ENCODE measurements at regions not wholly inside any gene's neighbourhood (a gene's known extent, or its start where the extent isn't known, plus 50 kb on each side); places are given as distances from the start of the nearest gene placed in this dataset.

DNA sequence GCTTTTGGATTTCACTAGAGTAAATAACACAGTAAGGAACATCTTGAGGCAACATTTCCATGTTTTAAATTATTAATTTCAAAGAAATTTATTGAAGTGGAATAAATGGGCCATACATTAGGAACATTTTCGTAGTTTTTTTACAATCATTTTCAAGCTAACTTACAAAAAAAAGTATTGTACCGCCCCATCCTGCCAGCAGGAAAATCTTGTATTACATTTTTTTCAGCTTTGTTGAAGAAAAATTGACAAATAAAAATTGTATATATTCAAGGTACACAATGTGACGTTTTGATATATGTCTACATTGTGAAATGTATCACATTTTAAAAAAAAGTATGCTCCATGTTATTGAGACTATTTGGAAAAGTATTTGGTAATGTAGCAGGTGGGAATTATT lies 1001.9 kb upstream of the NR2F2 start:
- Mint-ChIP-seq H3K4me3 (no peak overlapping the region), H3K27ac (no peak overlapping the region), H3K9me3 (peaks cover 0 to 2% (median 0%) of the 10 kb centered on the region in 9 donors), H3K4me1 (peaks cover 0 to 6% (median 4%) of the 10 kb centered on the region in 4 donors), H3K27me3 (peaks cover 24 to 72% (median 36%) of the 10 kb centered on the region in 5 donors), H3K36me3 (no peaks in the 10 kb centered on the region)
- POLR2A ChIA-PET: no interaction called here
- ATAC-seq (no peak), DNase-seq (no peak)

DNA sequence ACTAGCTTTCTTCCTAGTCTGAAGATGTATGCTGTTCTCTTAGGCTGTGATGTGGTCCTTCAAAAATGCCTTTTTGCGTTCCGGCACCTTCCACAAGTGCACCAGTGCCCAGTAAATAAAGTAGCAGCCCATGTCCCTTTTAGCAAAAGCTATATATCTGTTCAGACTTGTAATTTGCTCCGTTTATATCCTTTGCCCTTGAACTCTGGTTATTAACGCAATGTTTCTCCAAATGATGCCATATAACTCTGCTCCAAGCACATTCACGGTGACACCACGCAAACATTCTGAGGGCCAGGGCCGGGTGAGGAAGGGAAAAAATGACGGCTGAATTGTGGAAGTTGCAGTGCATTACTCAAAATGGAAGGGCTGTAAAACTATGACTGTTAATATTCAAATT lies 1001.1 kb upstream of the NR2F2 start:
- POLR2A ChIA-PET: no interaction called here
- ATAC-seq (no peak), DNase-seq (no peak)
- no peaks in the 10 kb centered on the region for H3K36me3 Mint-ChIP-seq
- peaks cover 0 to 6% (median 4%) of the 10 kb centered on the region in 4 donors for H3K4me1 Mint-ChIP-seq
- no peak overlapping the region for H3K27ac Mint-ChIP-seq
- no peak overlapping the region for H3K4me3 Mint-ChIP-seq
- peaks cover 0 to 2% (median 0%) of the 10 kb centered on the region in 9 donors for H3K9me3 Mint-ChIP-seq
- peaks cover 18 to 64% (median 30%) of the 10 kb centered on the region in 5 donors for H3K27me3 Mint-ChIP-seq

GRCh38 chr15:95341686-95342085 lies 988.8 kb upstream of the NR2F2 start:
- Mint-ChIP-seq H3K27ac (no peak overlapping the region), H3K27me3 (peaks cover 5 to 52% (median 14%) of the 10 kb centered on the region in 5 donors), H3K4me3 (no peak overlapping the region), H3K9me3 (peaks cover 0 to 2% (median 0%) of the 10 kb centered on the region in 9 donors), H3K36me3 (peaks cover 0 to 2% (median 0%) of the 10 kb centered on the region in 3 donors), H3K4me1 (no peaks in the 10 kb centered on the region)
- DNase-seq (no peak), ATAC-seq (no peak)
- POLR2A ChIA-PET: no interaction called here

- DNase-seq (no peak), ATAC-seq (no peak)
- Mint-ChIP-seq H3K36me3 (no peaks in the 10 kb centered on the region), H3K27me3 (peaks cover under 1 to 18% (median 5%) of the 10 kb centered on the region in 5 donors), H3K4me1 (no peaks in the 10 kb centered on the region), H3K4me3 (no peak overlapping the region), H3K27ac (no peak overlapping the region), H3K9me3 (no peaks in the 10 kb centered on the region)
- POLR2A ChIA-PET: no interaction called here
These were observed 984.6 kb upstream of the NR2F2 start for GRCh38 chr15:95345867-95346266.

DNA sequence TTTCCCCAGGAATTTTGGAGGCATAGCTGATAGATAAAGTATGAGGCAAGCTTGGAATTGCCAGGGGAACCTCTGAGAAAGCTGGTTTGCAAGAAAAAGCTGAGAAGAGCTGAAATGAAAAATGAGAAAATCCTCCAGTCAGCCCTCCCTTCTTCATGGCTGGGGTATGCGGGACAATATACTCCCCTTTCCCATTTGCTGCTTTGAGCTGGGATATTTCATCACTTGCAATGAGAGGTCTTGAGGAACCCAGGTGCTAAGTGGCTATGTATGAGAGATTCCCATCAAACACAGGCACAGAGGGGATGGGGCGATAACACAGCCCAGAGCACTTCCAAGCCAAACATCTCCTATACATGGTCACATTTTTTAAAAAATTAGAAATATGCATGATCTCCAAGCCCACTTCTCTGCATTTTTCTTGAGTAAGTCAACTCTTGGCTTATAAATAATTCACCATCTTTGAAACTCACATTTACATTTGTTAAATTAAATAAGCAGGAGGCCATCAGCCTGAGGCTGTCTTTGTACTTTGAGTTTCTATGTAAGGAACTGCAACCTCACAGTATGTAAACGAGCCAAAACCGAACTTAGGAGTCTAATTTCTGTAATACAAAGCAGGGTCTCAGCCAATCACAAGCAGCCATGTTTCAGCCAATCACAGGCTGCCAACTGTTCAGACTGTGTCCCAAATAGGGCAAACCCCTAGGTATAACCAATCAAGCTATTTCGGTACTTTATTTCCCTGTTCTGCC lies 983.6 kb upstream of the NR2F2 start:
- Mint-ChIP-seq H3K9me3 (no peaks in the 10 kb centered on the region), H3K36me3 (no peaks in the 10 kb centered on the region), H3K4me1 (no peaks in the 10 kb centered on the region), H3K27ac (no peak overlapping the region), H3K27me3 (peaks cover 0 to 14% (median 3%) of the 10 kb centered on the region in 5 donors), H3K4me3 (no peak overlapping the region)
- DNase-seq (no peak), ATAC-seq (no peak)
- POLR2A ChIA-PET: no interaction called here

GRCh38 chr15:95347837-95348236 lies 982.7 kb upstream of the NR2F2 start:
- H3K4me1 Mint-ChIP-seq: no peaks in the 10 kb centered on the region
- H3K4me3 Mint-ChIP-seq: no peak overlapping the region
- ATAC-seq: no peak
- H3K9me3 Mint-ChIP-seq: no peaks in the 10 kb centered on the region
- peaks cover 0 to 14% (median 3%) of the 10 kb centered on the region in 5 donors for H3K27me3 Mint-ChIP-seq
- peak overlapping the region in 1 of 10 donors; percentile 38 for H3K27ac Mint-ChIP-seq
- no peak for DNase-seq
- no peaks in the 10 kb centered on the region for H3K36me3 Mint-ChIP-seq
- POLR2A ChIA-PET: no interaction called here

DNA sequence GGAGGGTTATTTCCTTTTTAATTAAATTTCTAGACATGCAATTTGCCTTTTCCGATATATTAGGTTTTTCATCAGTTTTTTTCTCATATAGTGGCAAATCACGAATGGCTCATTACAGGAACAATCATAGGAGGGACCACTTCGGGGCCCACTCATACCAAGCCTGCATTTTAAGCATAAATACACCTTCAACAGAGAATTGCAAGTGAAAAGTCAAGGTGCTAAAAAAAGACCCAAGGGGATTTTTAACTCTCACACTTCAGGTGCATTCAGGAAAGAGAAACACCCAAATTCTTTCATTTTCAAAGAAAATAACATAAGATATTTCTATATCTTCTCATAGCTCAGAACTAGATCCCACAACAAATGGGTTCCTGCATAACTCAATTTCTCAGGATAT lies 979.6 kb upstream of the NR2F2 start:
- no peak overlapping the region for H3K4me3 Mint-ChIP-seq
- POLR2A ChIA-PET: no interaction called here
- H3K36me3 Mint-ChIP-seq: no peaks in the 10 kb centered on the region
- peaks cover 0 to 8% (median 3%) of the 10 kb centered on the region in 5 donors for H3K27me3 Mint-ChIP-seq
- no peak overlapping the region for H3K27ac Mint-ChIP-seq
- DNase-seq (no peak), ATAC-seq (no peak)
- no peaks in the 10 kb centered on the region for H3K9me3 Mint-ChIP-seq
- no peaks in the 10 kb centered on the region for H3K4me1 Mint-ChIP-seq

DNA sequence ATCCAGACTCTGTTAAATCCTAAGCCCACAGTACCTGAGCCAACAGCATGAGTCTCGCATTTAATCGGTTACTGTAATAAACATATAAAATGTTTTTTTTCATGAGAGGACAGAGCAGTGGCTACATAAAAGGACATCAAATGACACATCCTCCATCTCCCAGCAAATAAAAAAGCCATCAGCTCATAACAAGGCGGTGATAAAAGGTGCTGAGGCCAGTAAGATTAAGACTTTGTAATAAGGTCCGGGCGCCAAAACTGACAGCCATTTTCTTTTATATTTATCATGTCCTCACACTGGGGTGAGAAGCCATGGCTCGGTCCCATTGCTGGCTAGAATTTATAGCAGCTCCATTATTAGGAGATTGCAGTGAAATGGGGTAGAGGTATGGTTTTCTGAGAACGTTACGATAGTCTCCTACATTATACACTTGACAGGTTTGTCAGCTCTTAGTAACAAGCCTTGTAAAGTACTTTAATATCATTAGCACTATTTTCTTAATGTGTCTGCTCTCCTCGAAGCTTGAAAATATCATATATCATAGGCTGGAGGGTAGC lies 977.8 kb upstream of the NR2F2 start:
- ATAC-seq: no peak
- peaks cover 0 to 2% (median 0%) of the 10 kb centered on the region in 4 donors for H3K4me1 Mint-ChIP-seq
- H3K27me3 Mint-ChIP-seq: peaks cover 4 to 20% (median 13%) of the 10 kb centered on the region in 5 donors
- no peak overlapping the region for H3K27ac Mint-ChIP-seq
- POLR2A ChIA-PET: no interaction called here
- H3K9me3 Mint-ChIP-seq: no peaks in the 10 kb centered on the region
- H3K4me3 Mint-ChIP-seq: no peak overlapping the region
- no peak for DNase-seq
- H3K36me3 Mint-ChIP-seq: peaks cover 0 to 6% (median 0%) of the 10 kb centered on the region in 3 donors

- Mint-ChIP-seq H3K27me3 (peaks cover 4 to 23% (median 14%) of the 10 kb centered on the region in 5 donors), H3K4me3 (no peak overlapping the region), H3K27ac (no peak overlapping the region), H3K9me3 (no peaks in the 10 kb centered on the region), H3K4me1 (peaks cover 0 to 2% (median 0%) of the 10 kb centered on the region in 4 donors), H3K36me3 (peaks cover 0 to 6% (median 0%) of the 10 kb centered on the region in 3 donors)
- DNase-seq (no peak), ATAC-seq (no peak)
- POLR2A ChIA-PET: no interaction called here
These were observed 977.0 kb upstream of the NR2F2 start for GRCh38 chr15:95353512-95353911.

- Mint-ChIP-seq H3K4me1 (peaks cover 0 to 2% (median 0%) of the 10 kb centered on the region in 4 donors), H3K9me3 (peaks cover 0 to 39% (median 13%) of the 10 kb centered on the region in 9 donors), H3K27ac (no peak overlapping the region), H3K36me3 (peaks cover 0 to 30% (median 14%) of the 10 kb centered on the region in 3 donors), H3K27me3 (peaks cover 6 to 33% (median 12%) of the 10 kb centered on the region in 5 donors), H3K4me3 (no peak overlapping the region)
- POLR2A ChIA-PET: no interaction called here
- DNase-seq (no peak), ATAC-seq (no peak)
These were observed 970.5 kb upstream of the NR2F2 start for GRCh38 chr15:95359966-95360365.

GRCh38 chr15:95362306-95362705 lies 968.2 kb upstream of the NR2F2 start:
- DNase-seq: no peak
- POLR2A ChIA-PET: no interaction called here

DNA sequence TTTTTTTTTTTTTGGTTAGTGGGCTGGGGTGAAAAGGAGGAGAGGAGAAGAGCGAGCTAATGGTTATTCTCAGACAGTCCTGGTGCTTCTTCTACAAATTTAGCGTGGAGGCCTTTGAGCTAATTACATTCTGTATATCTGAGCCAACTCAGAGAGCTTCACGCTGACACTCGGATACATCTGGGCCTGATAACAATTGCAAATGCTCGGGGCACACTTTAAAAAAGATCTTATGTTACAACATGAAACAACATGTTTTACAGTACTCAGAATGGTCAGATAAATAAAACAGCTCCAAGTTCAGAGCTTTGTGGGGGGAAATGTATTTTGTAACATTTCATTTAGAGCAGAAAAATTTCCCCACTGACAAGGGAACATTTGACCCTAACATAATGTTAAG lies 966.9 kb upstream of the NR2F2 start:
- Mint-ChIP-seq H3K4me3 (no peak overlapping the region), H3K27ac (no peak overlapping the region), H3K4me1 (no peaks in the 10 kb centered on the region), H3K36me3 (peaks cover 0 to 24% (median 14%) of the 10 kb centered on the region in 3 donors), H3K27me3 (peaks cover 4 to 9% (median 9%) of the 10 kb centered on the region in 5 donors), H3K9me3 (peaks cover 0 to 39% (median 13%) of the 10 kb centered on the region in 9 donors)
- POLR2A ChIA-PET: no interaction called here
- ATAC-seq (no peak), DNase-seq (no peak)

More at GRCh38 chr15:95362306-95362705, 968.2 kb upstream of the NR2F2 start:
- H3K9me3 Mint-ChIP-seq: peaks cover 0 to 39% (median 13%) of the 10 kb centered on the region in 9 donors
- no peak overlapping the region for H3K4me3 Mint-ChIP-seq
- H3K27me3 Mint-ChIP-seq: peaks cover 6 to 18% (median 11%) of the 10 kb centered on the region in 5 donors
- ATAC-seq: no peak
- H3K36me3 Mint-ChIP-seq: peaks cover 0 to 24% (median 14%) of the 10 kb centered on the region in 3 donors
- H3K27ac Mint-ChIP-seq: no peak overlapping the region
- H3K4me1 Mint-ChIP-seq: no peaks in the 10 kb centered on the region

- Mint-ChIP-seq H3K36me3 (peaks cover 0 to 22% (median 14%) of the 10 kb centered on the region in 3 donors), H3K27ac (no peak overlapping the region), H3K27me3 (peaks cover 4 to 19% (median 8%) of the 10 kb centered on the region in 5 donors), H3K9me3 (peaks cover 0 to 32% (median 13%) of the 10 kb centered on the region in 9 donors), H3K4me1 (no peaks in the 10 kb centered on the region), H3K4me3 (no peak overlapping the region)
- ATAC-seq (no peak), DNase-seq (no peak)
- POLR2A ChIA-PET: no interaction called here
These were observed 964.9 kb upstream of the NR2F2 start for GRCh38 chr15:95365511-95366107.
